ENCODE measurements at regions not wholly inside any gene's neighbourhood (a gene's known extent, or its start where the extent isn't known, plus 50 kb on each side); places are given as distances from the start of the nearest gene placed in this dataset.
"Not testable (repeated sequence)": the region's sequence is repeated elsewhere in the genome, so short reads cannot be mapped to it uniquely, and the experiment has no call there.

DNA sequence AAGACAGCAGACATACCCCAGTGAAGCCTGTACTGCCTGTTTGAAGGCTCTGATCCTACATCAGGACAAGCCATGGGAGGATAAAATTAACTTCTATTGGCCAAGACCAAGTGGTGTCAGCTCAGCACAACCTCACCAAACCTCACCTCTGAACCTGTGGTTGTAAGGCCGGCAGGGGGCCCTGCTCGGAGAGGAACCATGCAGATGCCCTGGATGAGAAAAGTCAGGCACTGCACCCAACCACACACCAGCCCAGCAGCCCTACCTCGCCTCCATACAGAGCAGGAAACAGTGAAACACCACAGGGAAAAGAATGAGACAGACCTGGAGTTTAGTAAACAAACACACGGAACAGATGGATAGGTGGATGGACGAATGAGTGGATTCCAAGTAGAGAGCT lies 70.0 kb upstream of the PAX7 start:
- no peak for DNase-seq (ENCODE audit: low read depth in 4 of 4, low spot score in 1 of 4)

DNA sequence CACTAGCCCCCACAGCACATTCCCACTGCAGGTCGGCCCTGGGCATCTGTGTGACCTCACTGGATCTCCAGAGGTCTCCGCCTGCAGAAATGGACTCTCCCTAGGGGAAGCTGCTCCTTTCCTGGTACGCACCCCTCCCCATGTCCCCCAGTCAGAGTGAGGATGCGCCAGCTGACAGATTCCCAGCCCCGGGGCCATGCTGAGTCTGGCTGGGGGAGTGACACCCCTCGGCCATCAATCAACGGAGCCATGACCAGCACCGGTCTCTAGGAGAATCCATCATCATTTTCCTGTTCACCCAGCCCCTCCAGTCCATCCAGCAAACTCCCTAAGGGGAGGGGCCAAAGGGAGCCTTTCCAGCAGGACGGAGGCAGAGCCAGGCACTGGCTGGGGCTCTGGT lies 68.7 kb upstream of the PAX7 start:
- DNase-seq (ENCODE audit: low read depth in 4 of 4, low spot score in 1 of 4): no peak

DNA sequence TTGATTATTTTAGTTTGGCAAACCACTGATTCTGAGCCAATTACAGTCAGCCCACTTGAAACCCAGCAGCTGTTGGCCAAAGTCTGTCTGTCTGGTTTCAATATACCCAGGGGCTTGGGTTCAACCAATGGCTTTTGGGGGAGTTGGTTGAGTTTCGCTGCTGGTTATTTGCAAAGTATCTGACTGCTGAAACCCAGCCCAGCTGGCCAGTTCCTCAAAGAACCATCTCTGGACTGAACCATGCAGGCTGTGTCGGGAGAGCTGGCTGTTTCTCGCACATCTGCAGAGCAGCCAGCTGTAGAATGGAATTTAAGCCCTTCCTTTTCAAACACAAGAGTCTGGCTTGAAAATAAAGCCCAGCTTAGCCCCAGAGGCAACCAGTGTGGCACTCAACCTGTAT lies 66.0 kb upstream of the PAX7 start:
- DNase-seq (ENCODE audit: low read depth in 4 of 4, low spot score in 1 of 4): no peak

DNA sequence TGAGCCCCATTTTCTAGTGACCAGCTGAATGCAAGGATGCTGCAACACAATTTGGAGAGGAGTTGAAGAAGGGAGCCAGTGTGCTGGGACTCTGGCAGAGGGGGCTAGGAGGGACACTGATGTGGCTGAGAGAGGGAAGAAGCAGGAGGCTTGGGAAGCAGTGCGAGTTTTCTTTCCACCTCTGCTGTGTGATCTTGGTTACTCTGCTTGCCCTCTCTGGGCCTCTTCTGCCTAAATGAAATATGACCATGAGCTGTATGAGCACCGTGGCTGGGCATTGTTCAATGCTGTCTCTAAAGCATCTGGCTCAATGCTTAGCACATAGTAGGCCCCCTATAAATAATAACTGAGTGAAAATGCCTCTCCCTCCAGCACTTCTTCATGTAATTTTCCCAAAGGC lies 65.3 kb upstream of the PAX7 start:
- no peak for DNase-seq (ENCODE audit: low read depth in 4 of 4, low spot score in 1 of 4)

DNA sequence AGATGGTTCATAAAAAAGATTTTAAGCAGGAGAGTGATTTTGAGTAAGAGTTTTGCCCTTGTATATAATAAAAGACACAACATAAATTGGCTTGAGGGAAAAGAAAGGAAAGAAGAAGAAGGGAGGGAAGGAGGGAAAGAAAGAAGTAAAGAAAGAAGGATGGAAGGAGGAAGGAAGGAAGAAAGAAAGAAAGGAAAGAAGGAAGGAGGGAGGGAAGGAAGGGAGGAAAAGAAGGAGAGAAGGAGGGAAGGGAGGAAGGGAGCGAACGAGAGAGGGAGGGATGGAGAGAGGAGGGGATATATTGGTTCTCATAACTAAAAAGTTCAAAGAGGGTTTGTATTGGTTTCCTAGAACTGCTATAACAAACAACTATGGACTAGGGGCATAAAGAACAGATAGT lies 62.2 kb upstream of the PAX7 start:
- DNase-seq (ENCODE audit: low read depth in 4 of 4, low spot score in 1 of 4): no peak

DNA sequence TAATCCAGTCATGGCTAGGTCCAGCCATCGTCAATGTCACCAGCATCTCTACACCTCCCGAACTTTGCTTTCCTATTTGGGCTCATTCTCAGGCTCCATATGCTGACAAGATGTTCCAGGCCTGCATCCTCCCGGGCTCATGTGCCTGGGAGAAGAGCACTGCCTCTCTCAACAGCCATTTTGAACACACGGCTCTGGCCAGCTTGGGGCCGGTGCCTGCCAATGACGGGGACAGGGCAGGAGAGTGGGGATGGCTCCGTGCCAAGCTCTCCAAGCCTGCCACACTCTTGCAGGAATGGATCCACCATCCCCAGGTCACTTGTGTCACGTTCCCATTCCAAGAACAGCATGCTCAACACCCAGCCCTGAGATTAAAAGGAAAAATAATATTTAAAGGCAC lies 61.4 kb upstream of the PAX7 start:
- no peak for DNase-seq (ENCODE audit: low read depth in 4 of 4, low spot score in 1 of 4)

DNA sequence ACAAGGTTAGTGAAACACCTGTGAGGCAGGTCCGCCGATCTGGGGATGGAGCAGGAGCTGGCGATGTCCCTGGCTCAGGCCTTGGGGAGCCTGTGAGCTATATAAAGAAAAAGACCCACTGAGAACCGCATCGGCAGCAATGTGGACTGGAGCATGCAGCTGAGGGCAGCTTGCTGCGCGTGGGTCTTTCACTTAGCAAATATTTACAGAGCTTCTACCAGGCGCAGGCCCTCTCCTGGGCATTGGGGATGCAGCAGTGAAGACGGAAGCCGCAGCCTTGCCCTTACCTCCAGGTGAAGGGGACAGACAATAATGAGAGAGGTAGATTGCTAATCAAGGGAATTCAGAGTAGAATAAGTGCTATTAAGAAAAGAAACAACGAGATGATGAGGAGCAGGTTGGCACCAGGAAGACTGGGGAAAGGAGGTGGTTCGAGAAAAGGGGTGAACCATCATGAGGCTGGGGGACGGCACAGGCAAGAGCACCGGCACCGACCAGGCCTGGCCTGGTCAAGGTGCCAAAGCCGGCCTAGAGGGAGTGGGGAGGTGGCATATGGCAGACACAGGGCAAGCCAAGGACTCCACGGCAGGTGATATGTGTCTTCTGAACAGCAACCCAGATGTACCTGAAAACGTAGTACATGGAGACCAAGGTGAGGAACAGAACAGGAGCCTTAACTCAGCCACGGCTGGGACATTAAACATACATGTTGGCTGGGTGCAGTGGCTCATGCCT lies 60.7 kb upstream of the PAX7 start:
- DNase-seq (ENCODE audit: low read depth in 4 of 4, low spot score in 1 of 4): no peak

DNA sequence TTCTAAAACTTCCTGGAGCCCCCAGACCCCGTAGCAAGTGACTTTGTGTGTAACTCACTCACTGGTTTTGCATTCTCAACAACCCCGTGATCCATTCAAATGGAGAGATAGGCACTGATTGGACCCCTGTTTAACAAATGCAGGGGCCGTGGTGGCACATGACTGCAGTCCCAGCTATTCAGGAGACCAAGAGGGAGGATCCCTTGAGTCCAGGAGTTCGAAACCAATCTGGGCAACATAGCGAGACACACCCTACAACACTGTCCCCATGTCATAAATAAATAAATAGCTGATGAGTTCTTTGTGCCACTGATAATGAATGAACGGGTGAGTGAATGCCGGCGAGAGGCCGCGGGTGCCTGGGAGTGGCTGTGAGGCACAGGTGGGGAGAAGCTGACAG lies 59.4 kb upstream of the PAX7 start:
- no peak for DNase-seq (ENCODE audit: low read depth in 4 of 4, low spot score in 1 of 4)

DNA sequence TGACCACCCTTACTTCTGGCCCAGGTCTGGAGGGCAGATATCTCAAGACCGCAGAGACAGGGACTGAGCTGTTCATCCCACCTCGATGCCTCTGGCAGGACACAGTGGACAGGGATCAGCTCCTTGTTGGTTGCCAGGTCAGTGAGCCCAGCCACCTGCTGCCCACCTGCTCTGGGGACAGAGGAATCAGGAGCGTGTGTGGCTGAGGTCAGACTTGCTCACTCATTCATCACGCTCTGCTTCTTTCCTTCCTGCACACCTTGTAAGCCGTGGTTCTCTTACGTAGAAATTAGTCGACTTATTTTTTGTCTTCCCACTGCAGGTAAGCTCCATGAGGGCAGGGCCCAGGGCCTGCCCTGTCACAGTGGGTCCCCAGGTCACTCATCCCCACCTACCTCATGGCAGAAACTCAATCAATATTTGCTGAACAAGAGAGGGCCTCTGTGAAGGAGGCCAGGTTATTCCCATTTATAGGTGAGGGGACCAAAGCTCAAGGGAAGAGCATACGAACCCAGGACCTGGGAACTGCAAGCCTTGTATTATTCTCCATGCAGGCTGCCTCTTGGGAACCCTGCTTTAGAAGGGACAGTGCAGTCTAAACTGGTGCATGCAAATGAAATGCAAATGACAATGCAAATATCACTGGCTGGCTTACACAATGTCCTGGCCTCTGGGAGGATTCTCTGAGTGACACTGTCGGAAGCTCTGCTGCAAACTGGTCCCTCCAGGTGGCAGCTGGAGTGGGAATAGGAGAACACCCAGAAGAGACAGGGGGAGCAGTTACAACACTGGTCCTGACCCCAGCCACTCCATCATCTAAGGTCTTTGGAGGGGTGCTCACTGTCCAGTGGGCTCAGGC lies 58.4 kb upstream of the PAX7 start:
- no peak for DNase-seq (ENCODE audit: low read depth in 4 of 4, low spot score in 1 of 4)

DNA sequence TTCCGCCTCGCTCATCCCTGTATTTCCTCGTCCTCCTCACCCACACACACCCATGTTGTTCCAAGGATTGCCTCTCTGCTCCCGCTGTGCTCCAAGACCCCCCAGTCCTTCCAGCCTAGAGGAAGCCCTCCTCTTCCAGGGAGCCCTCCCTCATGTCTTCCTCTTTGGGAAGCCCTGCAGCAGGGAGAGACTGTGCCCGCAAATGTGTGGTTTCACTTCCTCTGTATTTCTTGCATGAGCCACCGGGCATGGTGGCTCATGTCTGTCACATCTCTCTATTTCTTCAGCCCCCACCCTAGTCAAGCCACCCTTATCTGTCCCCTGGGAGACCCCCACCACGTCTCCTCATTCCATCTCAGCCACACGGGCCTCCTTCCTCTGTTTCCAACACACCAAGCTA lies 57.5 kb upstream of the PAX7 start:
- DNase-seq (ENCODE audit: low read depth in 4 of 4, low spot score in 1 of 4): no peak

DNA sequence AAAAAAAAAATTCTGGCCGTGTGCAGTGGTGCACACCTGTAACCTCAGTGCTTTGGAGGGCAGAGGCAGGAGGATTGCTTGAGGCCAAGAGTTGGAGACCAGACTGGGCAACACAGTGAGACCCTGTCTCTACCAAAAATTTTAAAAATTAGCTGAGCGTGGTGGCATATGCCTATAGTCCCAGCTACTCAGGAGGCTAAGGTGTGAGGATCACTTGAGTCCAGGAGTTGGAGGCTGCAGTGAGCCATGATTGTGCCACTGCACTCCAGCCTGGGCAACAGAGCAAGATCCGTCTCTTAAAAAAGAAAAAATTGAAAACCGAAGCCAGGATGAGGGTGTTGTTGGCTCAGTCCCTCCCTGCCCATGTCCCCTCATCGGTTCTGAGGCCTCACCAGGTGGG lies 55.9 kb upstream of the PAX7 start:
- no peak for DNase-seq (ENCODE audit: low read depth in 4 of 4, low spot score in 1 of 4)

DNA sequence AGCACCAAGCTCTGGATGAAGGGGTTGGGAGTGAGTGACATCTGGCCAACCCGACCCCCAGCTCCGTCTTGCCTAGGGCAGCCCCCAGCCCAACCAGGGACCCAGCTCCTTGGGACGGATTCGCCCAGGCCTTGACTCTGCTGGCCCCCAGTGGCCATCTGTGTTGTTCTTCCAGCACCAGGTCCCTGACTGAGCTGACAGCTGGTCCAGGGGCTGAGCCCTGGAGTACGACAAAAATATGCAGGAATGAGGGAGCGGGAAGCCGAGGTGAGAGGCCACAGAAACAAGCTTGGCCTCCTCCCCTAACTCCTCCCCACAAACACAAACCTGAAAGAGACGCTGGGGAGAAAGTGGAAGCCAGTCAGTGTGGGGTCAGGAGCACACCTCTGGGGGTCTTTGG lies 55.0 kb upstream of the PAX7 start:
- DNase-seq (ENCODE audit: low read depth in 4 of 4, low spot score in 1 of 4): peak in 3 of 4 experiments; percentile 10 to 35 (median 26)

DNA sequence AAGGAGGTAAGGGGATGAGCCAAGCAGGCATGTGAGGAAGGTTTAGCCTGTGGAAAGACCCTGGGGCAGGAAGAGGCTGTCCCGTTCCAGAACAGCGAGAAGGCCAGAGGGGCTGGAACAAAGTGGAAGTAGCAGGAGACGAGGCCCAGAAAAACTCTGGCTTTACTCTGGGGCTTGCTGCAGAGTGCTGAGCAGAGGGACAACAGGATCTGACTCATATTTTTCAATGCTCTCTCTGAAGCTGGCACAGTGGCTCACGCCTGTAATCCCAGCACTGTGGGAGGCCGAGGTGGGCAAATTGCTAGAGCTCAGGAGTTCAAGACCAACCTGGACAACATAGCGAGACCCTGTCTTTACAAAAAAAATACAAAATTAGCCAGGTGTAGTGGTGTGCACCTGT lies 52.4 kb upstream of the PAX7 start:
- no peak for DNase-seq (ENCODE audit: low read depth in 4 of 4, low spot score in 1 of 4)

DNA sequence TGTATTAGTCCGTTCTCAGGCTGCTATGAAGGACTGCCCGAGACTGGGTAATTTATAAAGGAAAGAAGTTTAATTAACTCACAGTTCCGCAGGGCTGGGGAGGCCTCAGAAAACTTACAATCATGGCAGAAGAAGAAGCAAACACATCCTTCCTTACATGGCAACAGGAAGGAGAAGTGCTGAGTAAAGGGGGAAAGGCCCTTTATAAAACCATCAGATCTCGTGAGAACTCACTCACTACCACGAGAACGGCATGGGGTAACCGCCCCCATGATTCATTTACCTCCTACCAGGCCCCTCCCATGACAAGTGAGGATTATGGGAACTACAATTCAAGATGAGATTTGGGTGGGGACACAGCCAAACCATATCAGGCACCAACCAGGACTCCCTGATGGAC lies 51.4 kb upstream of the PAX7 start:
- DNase-seq (ENCODE audit: low read depth in 4 of 4, low spot score in 1 of 4): not testable (repeated sequence)

DNA sequence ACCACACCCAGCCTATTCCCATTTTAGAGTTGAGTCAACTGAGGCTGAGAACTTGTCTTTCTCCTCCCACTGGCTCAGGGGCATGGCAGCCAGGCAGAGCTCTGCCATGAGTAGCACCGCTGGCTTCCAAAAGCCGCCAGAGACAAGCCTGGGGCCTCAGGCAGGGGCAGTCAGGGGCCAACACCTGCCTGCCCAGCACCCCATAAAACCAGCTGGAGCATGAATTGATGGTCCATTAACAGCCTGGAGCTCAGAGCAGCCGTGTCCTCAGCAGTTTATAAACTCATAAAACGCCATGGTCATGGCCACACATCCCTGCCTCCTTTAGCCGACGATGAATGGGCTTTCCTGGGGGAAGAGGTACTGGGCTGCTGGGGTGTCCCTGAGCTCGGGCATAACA lies 50.6 kb upstream of the PAX7 start:
- DNase-seq (ENCODE audit: low read depth in 4 of 4, low spot score in 1 of 4): no peak

DNA sequence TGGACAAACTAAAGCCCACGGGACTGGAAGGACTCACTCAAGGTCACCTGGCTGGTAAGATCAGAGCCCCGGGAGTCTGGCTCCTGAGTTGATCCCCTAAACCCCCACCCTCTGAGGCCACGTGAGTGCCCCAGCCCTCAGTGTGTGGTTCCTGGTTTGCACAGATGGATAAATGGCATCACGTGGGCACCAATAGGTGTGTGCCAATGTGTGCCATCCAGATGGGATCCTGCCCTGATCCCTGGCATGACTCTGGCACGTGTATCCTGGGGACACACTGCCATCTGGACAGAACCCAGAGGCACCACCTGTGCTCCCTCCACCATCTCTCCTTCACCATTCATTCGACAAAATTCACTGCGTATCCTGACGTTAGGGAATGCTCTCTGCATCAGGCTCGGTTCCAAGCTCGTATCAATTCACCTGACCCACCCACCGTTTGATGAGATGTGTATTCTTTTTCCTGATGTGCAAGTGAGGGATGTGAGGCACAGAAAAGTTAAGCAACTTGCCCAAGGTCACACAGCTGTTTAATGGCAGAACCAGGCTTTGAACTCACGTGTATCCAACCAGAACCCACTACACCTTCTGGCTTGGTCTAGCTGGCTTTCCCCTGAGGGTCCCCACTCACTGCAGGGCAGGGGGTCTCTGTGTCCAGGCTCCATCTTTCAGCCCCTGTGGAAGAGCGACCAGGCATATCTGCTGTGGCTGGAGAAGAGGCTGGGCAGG lies 49.8 kb upstream of the PAX7 start:
- no peak for DNase-seq (ENCODE audit: low read depth in 4 of 4, low spot score in 1 of 4)

Measured in stimulated activated CD4-positive, alpha-beta T cell treated with anti-CD3 and anti-CD28 coated beads, Interleukin-1b, Interleukin-23, amount 100 ng/mL, for 24 hours (primary cell).